K562 (cell line): ENCODE measurements at regions not wholly inside any gene's neighbourhood (a gene's known extent, or its start where the extent isn't known, plus 50 kb on each side); places are given as distances from the start of the nearest gene placed in this dataset.

Experiments used
- CBFA2T2 ChIP-seq: fragments of 450-650 bp; conservative IDR thresholded peaks from 2 replicates; pipeline ENCODE4 v1.6.1; 2017; ENCODE audit warnings: mild to moderate bottlenecking
- CEBPB ChIP-seq: fragments of 450-650 bp; IDR thresholded peaks from 2 replicates; pipeline ENCODE4 v1.6.1; 2016; ENCODE audit warnings: missing genetic modification characterization, missing compliant biosample characterization
- CEBPG ChIP-seq, 3 experiments: fragments of 200-800 bp in 1 of 3; sonication (Bioruptor generic) in 1 of 3; sonication (generic) in 1 of 3; formaldehyde crosslinking in 1 of 3; IDR thresholded peaks in 2 of 3; conservative IDR thresholded peaks in 1 of 3; 2 replicates each; pipeline versions ENCODE4 v1.6.1 to v1.8.0; 2016 to 2022; ENCODE audit warnings: missing compliant biosample characterization in 2 of 3, missing genetic modification characterization in 2 of 3, mild to moderate bottlenecking in 1 of 3, missing genetic modification reagents in 1 of 3
- CREB3 ChIP-seq: fragments of 450-650 bp; conservative IDR thresholded peaks from 2 replicates; pipeline ENCODE4 v1.6.1; 2016; ENCODE audit warnings: missing genetic modification characterization, low read depth, mild to moderate bottlenecking, missing compliant biosample characterization, moderate library complexity
- DMBX1 ChIP-seq: fragments of 250-450 bp; sonication (Bioruptor Pico); IDR thresholded peaks from 2 replicates; pipeline ENCODE4 v1.8.0; 2022; ENCODE audit warnings: inconsistent platforms, mild to moderate bottlenecking, moderate library complexity, borderline replicate concordance
- ETS2 ChIP-seq: IDR thresholded peaks from 2 replicates; pipeline ENCODE4 v1.6.1; 2016; ENCODE audit warnings: borderline replicate concordance, missing genetic modification characterization, mild to moderate bottlenecking, moderate library complexity, missing compliant biosample characterization; ENCODE audit not compliant: poor library complexity, severe bottlenecking
- ETV5 ChIP-seq: sonication (generic); formaldehyde crosslinking; IDR thresholded peaks from 2 replicates; pipeline ENCODE4 v1.4.0; 2020; ENCODE audit warnings: low read depth, mild to moderate bottlenecking, missing genetic modification reagents
- FOXP4 ChIP-seq: sonication (generic); formaldehyde crosslinking; IDR thresholded peaks from 2 replicates; pipeline ENCODE4 v1.8.0; 2022; ENCODE audit warnings: mild to moderate bottlenecking, missing genetic modification reagents, borderline replicate concordance
- GTF2A2 ChIP-seq: IDR thresholded peaks from 2 replicates; pipeline ENCODE4 v1.6.1; 2016; ENCODE audit warnings: mild to moderate bottlenecking, missing genetic modification characterization, missing compliant biosample characterization
- GTF2E2 ChIP-seq: fragments of 200-800 bp; sonication (Bioruptor generic); IDR thresholded peaks from 2 replicates; pipeline ENCODE4 v1.6.1; 2016; ENCODE audit warnings: missing genetic modification characterization, missing compliant biosample characterization
- JUND ChIP-seq, 2 experiments: IDR thresholded peaks; 2 replicates in 1 of 2; 3 replicates in 1 of 2; pipeline ENCODE4 v1.6.1; 2011; ENCODE audit warnings: borderline replicate concordance in 2 of 2, low read depth in 2 of 2, low read length in 2 of 2, improper control_type of control experiment in 1 of 2, missing biosample characterization in 1 of 2, missing genetic modification characterization in 1 of 2, missing genetic modification reagents in 1 of 2
- KAT7 ChIP-seq: sonication (generic); formaldehyde crosslinking; IDR thresholded peaks from 2 replicates; pipeline ENCODE4 v1.8.0; 2022; ENCODE audit warnings: missing genetic modification reagents, mild to moderate bottlenecking, borderline replicate concordance
- KDM5B ChIP-seq: fragments of 200-600 bp; sonication (generic); IDR thresholded peaks from 2 replicates; pipeline ENCODE4 v1.6.1; 2012; ENCODE audit warnings: low read depth, mild to moderate bottlenecking, moderate library complexity, low read length, control low read depth, inconsistent platforms; ENCODE audit not compliant: insufficient replicate concordance
- MITF ChIP-seq: IDR thresholded peaks from 2 replicates; pipeline ENCODE4 v1.6.1; 2014; ENCODE audit warnings: antibody characterized with exemption
- NFRKB ChIP-seq: fragments of 450-650 bp; IDR thresholded peaks from 2 replicates; pipeline ENCODE4 v1.6.1; 2016; ENCODE audit warnings: low read depth
- NR2C1 ChIP-seq, 2 experiments: fragments of 450-650 bp; IDR thresholded peaks; 2 replicates each; pipeline ENCODE4 v1.6.1; 2017; ENCODE audit warnings: mild to moderate bottlenecking in 2 of 2, antibody characterized with exemption in 1 of 2, inconsistent platforms in 1 of 2, missing compliant biosample characterization in 1 of 2, missing genetic modification characterization in 1 of 2
- PHF8 ChIP-seq: fragments of 200-600 bp; sonication (generic); IDR thresholded peaks from 2 replicates; pipeline ENCODE4 v1.6.1; 2012; ENCODE audit warnings: mixed run types, mild to moderate bottlenecking, inconsistent platforms, low read length, moderate library complexity, borderline replicate concordance
- SP2 ChIP-seq: IDR thresholded peaks from 2 replicates; pipeline ENCODE4 v1.6.1; 2011; ENCODE audit warnings: mild to moderate bottlenecking, low read depth, low read length, moderate library complexity; ENCODE audit not compliant: poor library complexity, severe bottlenecking; ENCODE audit errors: extremely low read depth
- TAF15 ChIP-seq: fragments of 200-400 bp; formaldehyde crosslinking; IDR thresholded peaks from 2 replicates; pipeline ENCODE4 v1.6.1; 2017; ENCODE audit warnings: mild to moderate bottlenecking, low read depth, low read length, moderate library complexity
- ZBTB17 ChIP-seq: fragments of 450-650 bp; formaldehyde crosslinking; IDR thresholded peaks from 2 replicates; pipeline ENCODE4 v1.4.0; 2020; ENCODE audit warnings: mild to moderate bottlenecking
- ZC3H11A ChIP-seq: IDR thresholded peaks from 2 replicates; pipeline ENCODE4 v1.6.1; 2012; ENCODE audit warnings: low read depth, low read length, improper control_type of control experiment
- ZNF274 ChIP-seq: IDR thresholded peaks from 2 replicates; pipeline ENCODE4 v1.6.1; 2011; ENCODE audit warnings: low read depth, mild to moderate bottlenecking, low read length, moderate library complexity, borderline replicate concordance
- ZNF384 ChIP-seq: IDR thresholded peaks from 2 replicates; pipeline ENCODE4 v1.6.1; 2012; ENCODE audit warnings: low read depth, low read length, improper control_type of control experiment
- ZNF583 ChIP-seq: fragments of 250-450 bp; sonication (Bioruptor Pico); IDR thresholded peaks from 2 replicates; pipeline ENCODE4 v1.4.0; 2020

GRCh38 chr2:144583381-144583729 is 63.4 kb upstream of the ZEB2 start (continued):
- TF ChIP-seq TAF15 (no peak), KDM5B (peak; percentile 51), ZC3H11A (no peak), ZNF384 (no peak), NFRKB (peak; percentile 70; the same call in 1 of the 2 replicates), JUND (IDR thresholded peaks at IDR 0.05; ENCODE audit: borderline replicate concordance, low read depth, low read length) (0 out of 2 replicates have a peak, but pooled peaks have one; percentile 9), JUND (tag; IDR thresholded peaks at IDR 0.05; ENCODE audit: borderline replicate concordance, low read depth, low read length) (no peak), CEBPB (peak; percentile 87), CBFA2T2 (no peak), CEBPG (CRISPR knock-in tag; IDR thresholded peaks at IDR 0.05) (peak; percentile 87), CEBPG (tag; conservative IDR thresholded peaks at IDR 0.05 in 1 of 2, IDR thresholded peaks at IDR 0.05 in 1 of 2) (peak; percentile 79 to 89), ETS2 (tag) (no peak), CREB3 (no peak), KAT7 (CRISPR knock-in tag) (0 out of 2 replicates have a peak, but pooled peaks have one; percentile 74), ZBTB17 (CRISPR knock-in tag) (0 out of 2 replicates have a peak, but pooled peaks have one; percentile 10), GTF2E2 (tag) (peak; percentile 15; the same call in 1 of the 2 replicates), GTF2A2 (0 out of 2 replicates have a peak, but pooled peaks have one; percentile 36), FOXP4 (CRISPR knock-in tag) (no peak), SP2 (no peak), PHF8 (no peak), ZNF274 (no peak), NR2C1 (IDR thresholded peaks at IDR 0.05) (no peak), NR2C1 (tag; IDR thresholded peaks at IDR 0.05) (peak; percentile 9; the same call in 1 of the 2 replicates), DMBX1 (CRISPR knock-in tag) (no peak), ZNF583 (CRISPR knock-in tag) (0 out of 2 replicates have a peak, but pooled peaks have one; percentile 5), MITF (no peak), ETV5 (CRISPR knock-in tag) (no peak)
